ENCODE measurements at regions not wholly inside any gene's neighbourhood (a gene's known extent, or its start where the extent isn't known, plus 50 kb on each side); places are given as distances from the start of the nearest gene placed in this dataset.

GRCh38 chr7:145860809-145861208 is 255.8 kb upstream of the CNTNAP2 start:
- TF ChIP-seq CTCF (conservative IDR thresholded peaks at IDR 0.05; ENCODE audit: low read length) (no peak), EZH2phosphoT487 (IDR thresholded peaks at IDR 0.05; ENCODE audit: borderline replicate concordance, low read depth, low read length) (no peak)

All from OCI-LY7 (cell line).